ENCODE measurements at regions not wholly inside any gene's neighbourhood (a gene's known extent, or its start where the extent isn't known, plus 50 kb on each side); places are given as distances from the start of the nearest gene placed in this dataset.
"Not testable (repeated sequence)": the region's sequence is repeated elsewhere in the genome, so short reads cannot be mapped to it uniquely, and the experiment has no call there.

DNA sequence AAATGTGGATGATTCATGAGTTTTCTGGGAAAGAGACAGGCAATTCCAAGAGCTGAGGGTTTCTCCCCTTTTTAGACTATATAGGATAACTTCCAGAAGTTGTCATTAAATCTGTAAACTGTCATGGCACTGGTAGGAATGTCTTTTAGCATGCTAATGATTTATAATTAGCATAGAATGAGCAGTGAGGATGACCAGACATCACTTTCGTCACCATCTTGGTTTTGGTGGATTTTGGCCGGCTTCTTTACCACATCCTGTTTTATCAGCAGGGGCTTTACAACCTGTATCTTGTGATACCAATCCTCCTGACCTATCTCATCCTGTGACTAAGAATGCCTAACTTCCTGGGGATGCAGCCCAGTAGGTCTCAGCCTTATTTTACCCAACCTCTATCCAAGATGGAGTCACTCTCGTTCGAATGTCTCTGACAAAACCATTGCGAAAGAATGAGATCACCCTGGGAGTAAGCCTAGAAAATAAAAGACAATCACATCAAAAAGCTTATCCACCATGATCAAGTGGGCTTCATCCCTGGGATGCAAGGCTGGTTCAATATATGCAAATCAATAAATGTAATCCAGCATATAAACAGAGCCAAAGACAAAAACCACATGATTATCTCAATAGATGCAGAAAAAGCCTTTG lies 153.6 kb upstream of the BET1 start (continued):
- TF ChIP-seq SMAD3 (CRISPR knock-in tag; conservative IDR thresholded peaks at IDR 0.05) (peak; percentile 94), TCFL5 (CRISPR knock-in tag; conservative IDR thresholded peaks at IDR 0.05) (peak; percentile 58; the same call in 1 of the 2 replicates), ZNF445 (CRISPR knock-in tag; IDR thresholded peaks at IDR 0.05; ENCODE audit: low read depth) (0 out of 2 replicates have a peak, but pooled peaks have one; percentile 74), NR4A1 (CRISPR knock-in tag; IDR thresholded peaks at IDR 0.05) (peak; percentile 59; the same call in 1 of the 2 replicates), KLF6 (CRISPR knock-in tag; IDR thresholded peaks at IDR 0.05; ENCODE audit: borderline replicate concordance) (peak; percentile 93; the same call in 1 of the 2 replicates), DIDO1 (tag; IDR thresholded peaks at IDR 0.05; ENCODE audit: low read depth) (0 out of 2 replicates have a peak, but pooled peaks have one; percentile 43), ZNF165 (CRISPR knock-in tag; IDR thresholded peaks at IDR 0.05; ENCODE audit: borderline replicate concordance) (peak; percentile 58; the same call in 1 of the 2 replicates), ZNF175 (CRISPR knock-in tag; IDR thresholded peaks at IDR 0.05; ENCODE audit: low read depth) (peak; percentile 74), MAZ (CRISPR knock-in tag; conservative IDR thresholded peaks at IDR 0.05 in 1 of 2, IDR thresholded peaks at IDR 0.05 in 1 of 2) (peak in 1 of 2 experiments; percentile 96; a peak in 2 of 4 replicates), BCL6 (CRISPR knock-in tag; IDR thresholded peaks at IDR 0.05) (peak; percentile 89), ZNF311 (CRISPR knock-in tag; IDR thresholded peaks at IDR 0.05) (peak; percentile 99)
- TF ChIP-seq, protein P1, sequence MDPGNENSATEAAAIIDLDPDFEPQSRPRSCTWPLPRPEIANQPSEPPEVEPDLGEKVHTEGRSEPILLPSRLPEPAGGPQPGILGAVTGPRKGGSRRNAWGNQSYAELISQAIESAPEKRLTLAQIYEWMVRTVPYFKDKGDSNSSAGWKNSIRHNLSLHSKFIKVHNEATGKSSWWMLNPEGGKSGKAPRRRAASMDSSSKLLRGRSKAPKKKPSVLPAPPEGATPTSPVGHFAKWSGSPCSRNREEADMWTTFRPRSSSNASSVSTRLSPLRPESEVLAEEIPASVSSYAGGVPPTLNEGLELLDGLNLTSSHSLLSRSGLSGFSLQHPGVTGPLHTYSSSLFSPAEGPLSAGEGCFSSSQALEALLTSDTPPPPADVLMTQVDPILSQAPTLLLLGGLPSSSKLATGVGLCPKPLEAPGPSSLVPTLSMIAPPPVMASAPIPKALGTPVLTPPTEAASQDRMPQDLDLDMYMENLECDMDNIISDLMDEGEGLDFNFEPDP (CRISPR knock-in tag; IDR thresholded peaks at IDR 0.05) = peak; percentile 83; the same call in 1 of the 2 replicates
- TF ChIP-seq, protein P2, sequence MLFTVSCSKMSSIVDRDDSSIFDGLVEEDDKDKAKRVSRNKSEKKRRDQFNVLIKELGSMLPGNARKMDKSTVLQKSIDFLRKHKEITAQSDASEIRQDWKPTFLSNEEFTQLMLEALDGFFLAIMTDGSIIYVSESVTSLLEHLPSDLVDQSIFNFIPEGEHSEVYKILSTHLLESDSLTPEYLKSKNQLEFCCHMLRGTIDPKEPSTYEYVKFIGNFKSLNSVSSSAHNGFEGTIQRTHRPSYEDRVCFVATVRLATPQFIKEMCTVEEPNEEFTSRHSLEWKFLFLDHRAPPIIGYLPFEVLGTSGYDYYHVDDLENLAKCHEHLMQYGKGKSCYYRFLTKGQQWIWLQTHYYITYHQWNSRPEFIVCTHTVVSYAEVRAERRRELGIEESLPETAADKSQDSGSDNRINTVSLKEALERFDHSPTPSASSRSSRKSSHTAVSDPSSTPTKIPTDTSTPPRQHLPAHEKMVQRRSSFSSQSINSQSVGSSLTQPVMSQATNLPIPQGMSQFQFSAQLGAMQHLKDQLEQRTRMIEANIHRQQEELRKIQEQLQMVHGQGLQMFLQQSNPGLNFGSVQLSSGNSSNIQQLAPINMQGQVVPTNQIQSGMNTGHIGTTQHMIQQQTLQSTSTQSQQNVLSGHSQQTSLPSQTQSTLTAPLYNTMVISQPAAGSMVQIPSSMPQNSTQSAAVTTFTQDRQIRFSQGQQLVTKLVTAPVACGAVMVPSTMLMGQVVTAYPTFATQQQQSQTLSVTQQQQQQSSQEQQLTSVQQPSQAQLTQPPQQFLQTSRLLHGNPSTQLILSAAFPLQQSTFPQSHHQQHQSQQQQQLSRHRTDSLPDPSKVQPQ (CRISPR knock-in tag; IDR thresholded peaks at IDR 0.05; ENCODE audit: borderline replicate concordance) = peak; percentile 76; the same call in 1 of the 2 replicates
- TF ChIP-seq NR4A1 (tag; IDR thresholded peaks at IDR 0.05) = not testable (repeated sequence)
- TF ChIP-seq, protein P3, sequence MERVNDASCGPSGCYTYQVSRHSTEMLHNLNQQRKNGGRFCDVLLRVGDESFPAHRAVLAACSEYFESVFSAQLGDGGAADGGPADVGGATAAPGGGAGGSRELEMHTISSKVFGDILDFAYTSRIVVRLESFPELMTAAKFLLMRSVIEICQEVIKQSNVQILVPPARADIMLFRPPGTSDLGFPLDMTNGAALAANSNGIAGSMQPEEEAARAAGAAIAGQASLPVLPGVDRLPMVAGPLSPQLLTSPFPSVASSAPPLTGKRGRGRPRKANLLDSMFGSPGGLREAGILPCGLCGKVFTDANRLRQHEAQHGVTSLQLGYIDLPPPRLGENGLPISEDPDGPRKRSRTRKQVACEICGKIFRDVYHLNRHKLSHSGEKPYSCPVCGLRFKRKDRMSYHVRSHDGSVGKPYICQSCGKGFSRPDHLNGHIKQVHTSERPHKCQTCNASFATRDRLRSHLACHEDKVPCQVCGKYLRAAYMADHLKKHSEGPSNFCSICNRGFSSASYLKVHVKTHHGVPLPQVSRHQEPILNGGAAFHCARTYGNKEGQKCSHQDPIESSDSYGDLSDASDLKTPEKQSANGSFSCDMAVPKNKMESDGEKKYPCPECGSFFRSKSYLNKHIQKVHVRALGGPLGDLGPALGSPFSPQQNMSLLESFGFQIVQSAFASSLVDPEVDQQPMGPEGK (CRISPR knock-in tag; IDR thresholded peaks at IDR 0.05; ENCODE audit: borderline replicate concordance) = peak; percentile 79; the same call in 1 of the 2 replicates
- TF ChIP-seq, protein P4, sequence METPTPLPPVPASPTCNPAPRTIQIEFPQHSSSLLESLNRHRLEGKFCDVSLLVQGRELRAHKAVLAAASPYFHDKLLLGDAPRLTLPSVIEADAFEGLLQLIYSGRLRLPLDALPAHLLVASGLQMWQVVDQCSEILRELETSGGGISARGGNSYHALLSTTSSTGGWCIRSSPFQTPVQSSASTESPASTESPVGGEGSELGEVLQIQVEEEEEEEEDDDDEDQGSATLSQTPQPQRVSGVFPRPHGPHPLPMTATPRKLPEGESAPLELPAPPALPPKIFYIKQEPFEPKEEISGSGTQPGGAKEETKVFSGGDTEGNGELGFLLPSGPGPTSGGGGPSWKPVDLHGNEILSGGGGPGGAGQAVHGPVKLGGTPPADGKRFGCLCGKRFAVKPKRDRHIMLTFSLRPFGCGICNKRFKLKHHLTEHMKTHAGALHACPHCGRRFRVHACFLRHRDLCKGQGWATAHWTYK (CRISPR knock-in tag; IDR thresholded peaks at IDR 0.05) = peak; percentile 82; the same call in 1 of the 2 replicates
